Activated naive CD8-positive, alpha-beta T cell (primary cell): ENCODE measurements at regions not wholly inside any gene's neighbourhood (a gene's known extent, or its start where the extent isn't known, plus 50 kb on each side); places are given as distances from the start of the nearest gene placed in this dataset.
"Not testable (repeated sequence)": the region's sequence is repeated elsewhere in the genome, so short reads cannot be mapped to it uniquely, and the experiment has no call there.

ENCODE experiments used
- H3K27ac Mint-ChIP-seq: one replicate; pipeline ENCODE4 v1.8.0; 2021; ENCODE audit warnings: mixed read lengths
- H3K27me3 Mint-ChIP-seq: one replicate; pipeline ENCODE4 v1.8.0; 2021; ENCODE audit warnings: mixed read lengths
- H3K36me3 Mint-ChIP-seq: one replicate; pipeline ENCODE4 v1.8.0; 2021; ENCODE audit warnings: mixed read lengths
- H3K4me1 Mint-ChIP-seq: one replicate; pipeline ENCODE4 v1.8.0; 2021; ENCODE audit warnings: low read depth, mixed read lengths
- H3K4me3 Mint-ChIP-seq: one replicate; pipeline ENCODE4 v1.8.0; 2021; ENCODE audit warnings: mild to moderate bottlenecking, mixed read lengths
- H3K9me3 Mint-ChIP-seq: one replicate; pipeline ENCODE4 v1.8.0; 2021; ENCODE audit warnings: low read depth, mixed read lengths

- H3K27ac Mint-ChIP-seq, H3K9me3 Mint-ChIP-seq, H3K36me3 Mint-ChIP-seq, H3K27me3 Mint-ChIP-seq, H3K4me1 Mint-ChIP-seq, H3K4me3 Mint-ChIP-seq: not testable (repeated sequence)
Measured at GRCh38 chr1:120659133-120659532, 64.6 kb upstream of the NBPF26 start.

DNA sequence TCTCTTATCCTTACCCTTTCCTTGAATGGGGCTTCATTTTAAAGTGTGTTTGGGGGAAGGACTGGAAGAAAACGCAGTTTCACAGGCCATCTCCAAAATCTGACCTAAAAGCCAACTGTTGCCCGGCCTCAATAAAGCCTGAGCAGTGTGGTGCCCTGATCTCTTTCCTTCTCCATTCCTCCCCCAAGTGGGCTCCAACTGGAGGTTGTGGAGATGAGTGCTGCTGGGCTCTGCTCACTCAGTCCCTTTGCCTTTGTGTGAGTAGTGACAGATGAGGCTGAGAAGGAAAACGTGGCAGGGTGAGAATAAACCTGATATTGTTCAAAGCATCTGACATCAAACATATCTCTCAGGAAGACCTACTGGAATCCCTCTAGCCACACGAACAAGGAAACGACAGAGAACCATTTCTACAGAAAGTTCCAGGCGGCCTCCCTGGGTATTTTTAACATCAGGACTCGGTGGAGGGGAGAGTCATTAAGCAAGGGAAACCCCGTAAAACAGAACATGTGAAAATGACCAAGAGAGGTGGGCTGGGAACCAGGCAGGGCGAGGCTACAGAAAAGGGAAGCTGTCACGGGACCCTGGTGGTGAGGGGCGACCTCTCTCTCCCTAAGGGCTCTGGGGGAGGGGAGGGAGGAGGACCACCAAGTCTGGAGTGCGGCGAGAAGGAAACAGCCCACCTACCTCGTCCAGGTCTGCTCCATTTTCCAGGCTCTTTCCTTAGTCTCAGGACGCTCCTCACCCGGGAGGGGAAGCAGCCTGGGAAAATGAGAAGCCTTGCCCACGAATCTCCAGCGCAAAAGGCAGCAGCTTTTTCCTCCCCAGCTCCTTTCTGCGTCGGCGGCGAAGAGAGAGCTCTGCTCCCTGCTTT lies 59.1 kb upstream of the NBPF26 start:
- not testable (repeated sequence) for H3K9me3 Mint-ChIP-seq, H3K4me1 Mint-ChIP-seq, H3K27ac Mint-ChIP-seq, H3K36me3 Mint-ChIP-seq, H3K27me3 Mint-ChIP-seq
- H3K4me3 Mint-ChIP-seq: peak overlapping the region; percentile 72

DNA sequence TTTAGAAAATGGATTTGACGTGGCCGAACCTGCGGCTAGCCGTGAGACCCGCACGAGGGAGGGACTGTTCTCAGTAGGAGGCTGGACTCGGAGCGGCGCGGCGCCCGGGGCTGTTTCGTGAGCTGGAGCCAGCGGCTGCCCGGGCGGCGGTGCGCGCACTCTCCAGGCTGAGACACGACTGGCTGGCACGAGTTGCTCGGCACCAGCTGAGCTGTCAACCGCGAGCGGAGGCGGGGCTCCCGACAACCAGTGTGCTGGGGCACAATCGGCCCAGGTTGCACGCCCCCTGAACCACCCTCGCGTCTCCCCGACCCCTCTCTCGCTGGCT lies 58.5 kb upstream of the NBPF26 start:
- not testable (repeated sequence) for H3K27ac Mint-ChIP-seq, H3K4me1 Mint-ChIP-seq, H3K9me3 Mint-ChIP-seq, H3K27me3 Mint-ChIP-seq, H3K36me3 Mint-ChIP-seq
- H3K4me3 Mint-ChIP-seq: peak overlapping the region; percentile 72

DNA sequence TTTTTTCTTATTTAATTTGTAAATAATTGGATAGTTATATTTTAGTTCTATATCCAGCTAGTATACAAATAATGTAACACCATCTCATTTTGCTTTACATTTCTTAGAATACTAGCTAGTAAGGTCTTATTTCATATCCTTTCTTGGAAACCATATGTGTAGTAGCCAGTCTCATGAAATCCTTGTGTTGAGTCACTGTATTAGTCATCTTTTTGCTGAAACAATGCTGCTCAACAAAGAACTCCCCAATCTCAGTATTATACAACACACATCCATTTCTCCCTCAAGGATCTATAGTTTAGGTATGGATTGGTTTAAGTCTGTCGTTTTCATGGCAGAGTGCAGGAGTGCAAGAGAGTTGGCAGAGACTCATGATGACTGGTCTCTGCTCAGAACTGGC lies 55.6 kb upstream of the NBPF26 start:
- H3K27me3 Mint-ChIP-seq, H3K36me3 Mint-ChIP-seq, H3K27ac Mint-ChIP-seq, H3K4me1 Mint-ChIP-seq, H3K4me3 Mint-ChIP-seq, H3K9me3 Mint-ChIP-seq: not testable (repeated sequence)
